Ovary (tissue), 3 donors: ENCODE measurements at regions not wholly inside any gene's neighbourhood (a gene's known extent, or its start where the extent isn't known, plus 50 kb on each side); places are given as distances from the start of the nearest gene placed in this dataset.

Experiments
- POLR2A ChIP-seq: fragments of 450-650 bp; IDR thresholded peaks from one replicate; pipeline ENCODE4 v1.6.1; 2017; ENCODE audit warnings: antibody characterized with exemption, mild to moderate bottlenecking, moderate library complexity
- TF ChIP-seq, protein P1 (sequence below), 3 donors: fragments of 450-650 bp in 2 of 3; fragments of 200-600 bp in 1 of 3; IDR thresholded peaks; one replicate each; pipeline versions ENCODE4 v1.5.1 to v1.8.0; 2016 to 2022; ENCODE audit warnings: antibody characterized with exemption in 3 of 3, mild to moderate bottlenecking in 1 of 3
- donor health status: DM: no; HTN: no; CAD: no.

DNA sequence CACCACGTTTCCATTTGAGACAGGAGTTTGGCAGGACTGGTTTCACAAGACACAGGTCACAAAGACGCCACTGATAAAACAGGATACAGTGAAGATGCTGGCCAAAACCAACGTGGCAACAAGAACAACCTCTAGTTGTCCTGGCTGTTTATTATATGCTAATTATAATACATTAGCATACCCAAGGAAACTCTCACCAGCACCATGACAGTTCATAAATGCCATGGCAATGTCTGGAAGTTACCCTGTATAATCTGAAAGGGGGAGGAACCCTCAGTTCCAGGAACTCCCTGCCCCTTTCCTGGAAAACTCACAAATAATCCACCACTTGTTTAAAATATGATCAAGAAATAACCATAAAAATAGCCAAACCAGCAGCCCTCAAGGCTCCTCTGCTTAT, 148.3 kb downstream of the RBM43 start:
- no peak for TF ChIP-seq POLR2A
- TF ChIP-seq, protein P1, sequence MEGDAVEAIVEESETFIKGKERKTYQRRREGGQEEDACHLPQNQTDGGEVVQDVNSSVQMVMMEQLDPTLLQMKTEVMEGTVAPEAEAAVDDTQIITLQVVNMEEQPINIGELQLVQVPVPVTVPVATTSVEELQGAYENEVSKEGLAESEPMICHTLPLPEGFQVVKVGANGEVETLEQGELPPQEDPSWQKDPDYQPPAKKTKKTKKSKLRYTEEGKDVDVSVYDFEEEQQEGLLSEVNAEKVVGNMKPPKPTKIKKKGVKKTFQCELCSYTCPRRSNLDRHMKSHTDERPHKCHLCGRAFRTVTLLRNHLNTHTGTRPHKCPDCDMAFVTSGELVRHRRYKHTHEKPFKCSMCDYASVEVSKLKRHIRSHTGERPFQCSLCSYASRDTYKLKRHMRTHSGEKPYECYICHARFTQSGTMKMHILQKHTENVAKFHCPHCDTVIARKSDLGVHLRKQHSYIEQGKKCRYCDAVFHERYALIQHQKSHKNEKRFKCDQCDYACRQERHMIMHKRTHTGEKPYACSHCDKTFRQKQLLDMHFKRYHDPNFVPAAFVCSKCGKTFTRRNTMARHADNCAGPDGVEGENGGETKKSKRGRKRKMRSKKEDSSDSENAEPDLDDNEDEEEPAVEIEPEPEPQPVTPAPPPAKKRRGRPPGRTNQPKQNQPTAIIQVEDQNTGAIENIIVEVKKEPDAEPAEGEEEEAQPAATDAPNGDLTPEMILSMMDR (IDR thresholded peaks at IDR 0.05) = no peak
